ENCODE measurements at regions not wholly inside any gene's neighbourhood (a gene's known extent, or its start where the extent isn't known, plus 50 kb on each side); places are given as distances from the start of the nearest gene placed in this dataset.

- no peak for TF ChIP-seq EZH2 (IDR thresholded peaks at IDR 0.05)
- TF ChIP-seq POLR2AphosphoS5 (IDR thresholded peaks at IDR 0.05; ENCODE audit: borderline replicate concordance, low read depth, low read length): no peak
Measured at GRCh38 chr5:24320643-24321042, 324.1 kb downstream of the CDH10 start.

Data from SK-N-MC (cell line).